Gastroesophageal sphincter (tissue), 4 donors: ENCODE measurements at regions not wholly inside any gene's neighbourhood (a gene's known extent, or its start where the extent isn't known, plus 50 kb on each side); places are given as distances from the start of the nearest gene placed in this dataset.

ENCODE experiments used
- ATAC-seq: fragments of 150-250 bp; one replicate; pipeline ENCODE4 v1.9.1; 2016; ENCODE audit warnings: mild to moderate bottlenecking, moderate library complexity
- H3K27ac ChIP-seq, 4 donors: fragments of 200-600 bp; sonication (generic) in 3 of 4; 1 replicate in 3 of 4; 2 replicates in 1 of 4; pipeline ENCODE4 v1.5.1; 2016 to 2019
- H3K27me3 ChIP-seq: fragments of 200-600 bp; sonication (generic); one replicate; pipeline ENCODE4 v1.5.1; 2019
- H3K36me3 ChIP-seq, 2 donors: fragments of 200-600 bp; sonication (generic); one replicate each; pipeline ENCODE4 v1.5.1; 2019; ENCODE audit warnings: control low read depth in 1 of 2
- H3K4me1 ChIP-seq, 3 donors: fragments of 200-600 bp; sonication (generic); 1 replicate in 2 of 3; 2 replicates in 1 of 3; pipeline ENCODE4 v1.5.1; 2016 to 2019; ENCODE audit warnings: control low read depth in 2 of 3
- H3K4me3 ChIP-seq, 2 donors: fragments of 200-600 bp; sonication (generic); one replicate each; pipeline ENCODE4 v1.5.1; 2019; ENCODE audit warnings: mild to moderate bottlenecking in 1 of 2, moderate library complexity in 1 of 2
- H3K9me3 ChIP-seq, 3 donors: fragments of 200-600 bp; sonication (generic); one replicate each; pipeline ENCODE4 v1.5.1; 2017 to 2019; ENCODE audit warnings: control low read depth in 2 of 3
- EP300 ChIP-seq: sonication (generic); formaldehyde crosslinking; IDR thresholded peaks from one replicate; pipeline ENCODE4 v1.6.1; 2017; ENCODE audit warnings: antibody characterized with exemption, mild to moderate bottlenecking
- POLR2A ChIP-seq, 2 donors: fragments of 450-650 bp; IDR thresholded peaks; one replicate each; pipeline ENCODE4 v1.6.1; 2017; ENCODE audit warnings: antibody characterized with exemption in 2 of 2, mild to moderate bottlenecking in 2 of 2, moderate library complexity in 1 of 2
- POLR2AphosphoS5 ChIP-seq: sonication (generic); formaldehyde crosslinking; IDR thresholded peaks from one replicate; pipeline ENCODE4 v1.6.1; 2017; ENCODE audit warnings: antibody characterized with exemption
- WGBS, 2 donors: methylation state at CpG; one replicate each; pipeline ENCODE4 v1.1.5; 2018; ENCODE audit warnings: low coverage in 1 of 2; 5-methylcytosine and 5-hydroxymethylcytosine counted together
- TF ChIP-seq, protein P1 (sequence below), 4 experiments: fragments of 200-600 bp in 2 of 4; fragments of 450-650 bp in 2 of 4; sonication (generic) in 1 of 4; IDR thresholded peaks; one replicate each; pipeline ENCODE4 v1.5.1; 2017 to 2019; ENCODE audit warnings: antibody characterized with exemption in 4 of 4, mild to moderate bottlenecking in 2 of 4, moderate library complexity in 2 of 4

DNA sequence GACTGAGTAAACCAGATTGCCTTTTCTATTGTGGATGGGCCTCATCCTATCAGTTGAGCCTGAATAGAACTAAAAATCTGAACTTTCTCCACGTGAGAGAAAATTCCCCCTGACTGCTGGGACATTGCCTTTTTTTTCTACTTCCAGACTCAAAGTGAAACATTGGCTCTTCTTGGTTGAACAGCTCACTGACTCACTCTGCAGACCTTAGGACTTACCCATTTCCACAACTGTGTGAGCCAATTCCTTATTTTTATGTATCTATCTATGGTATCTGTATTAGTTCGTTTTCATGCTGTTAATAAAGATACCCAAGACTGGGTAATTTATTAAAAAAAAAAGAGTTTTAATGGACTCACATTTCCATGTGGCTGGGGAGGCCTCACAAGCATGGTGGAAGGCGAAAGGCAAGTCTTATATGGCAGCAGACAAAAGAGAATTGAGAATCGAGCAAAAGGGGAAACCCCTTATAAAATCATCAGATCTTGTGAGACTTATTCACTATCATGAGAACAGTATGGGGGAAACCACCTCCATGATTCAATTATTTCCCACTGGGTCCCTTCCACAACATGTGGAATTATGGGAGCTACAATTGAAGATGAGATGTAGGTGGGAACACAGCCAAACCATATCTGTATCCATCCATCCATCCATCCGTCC lies 306.7 kb upstream of the SLC24A2 start:
- 74 to 77% methylated on average over 5 of the region's 5 CpGs for WGBS, 2 donors
- no peak for ATAC-seq

DNA sequence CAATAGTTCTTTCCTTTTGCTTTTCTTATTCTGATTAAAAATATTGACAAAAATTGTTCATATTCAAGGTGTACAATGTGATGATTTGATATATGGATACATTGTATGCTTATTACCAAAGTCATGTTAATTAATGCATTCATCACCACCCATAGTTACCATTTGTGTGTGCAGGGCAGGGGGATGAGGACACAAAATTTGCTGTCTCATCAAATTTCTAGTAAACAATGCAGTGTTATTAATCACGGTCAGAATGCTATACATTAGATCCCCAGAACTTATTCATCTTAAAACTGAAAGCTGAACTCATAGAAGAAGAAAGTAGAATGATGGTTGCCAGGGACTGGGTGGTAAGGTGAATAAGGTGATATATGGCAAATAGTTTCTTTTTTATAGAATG lies 303.7 kb upstream of the SLC24A2 start:
- no peak for ATAC-seq
- TF ChIP-seq, protein P1, sequence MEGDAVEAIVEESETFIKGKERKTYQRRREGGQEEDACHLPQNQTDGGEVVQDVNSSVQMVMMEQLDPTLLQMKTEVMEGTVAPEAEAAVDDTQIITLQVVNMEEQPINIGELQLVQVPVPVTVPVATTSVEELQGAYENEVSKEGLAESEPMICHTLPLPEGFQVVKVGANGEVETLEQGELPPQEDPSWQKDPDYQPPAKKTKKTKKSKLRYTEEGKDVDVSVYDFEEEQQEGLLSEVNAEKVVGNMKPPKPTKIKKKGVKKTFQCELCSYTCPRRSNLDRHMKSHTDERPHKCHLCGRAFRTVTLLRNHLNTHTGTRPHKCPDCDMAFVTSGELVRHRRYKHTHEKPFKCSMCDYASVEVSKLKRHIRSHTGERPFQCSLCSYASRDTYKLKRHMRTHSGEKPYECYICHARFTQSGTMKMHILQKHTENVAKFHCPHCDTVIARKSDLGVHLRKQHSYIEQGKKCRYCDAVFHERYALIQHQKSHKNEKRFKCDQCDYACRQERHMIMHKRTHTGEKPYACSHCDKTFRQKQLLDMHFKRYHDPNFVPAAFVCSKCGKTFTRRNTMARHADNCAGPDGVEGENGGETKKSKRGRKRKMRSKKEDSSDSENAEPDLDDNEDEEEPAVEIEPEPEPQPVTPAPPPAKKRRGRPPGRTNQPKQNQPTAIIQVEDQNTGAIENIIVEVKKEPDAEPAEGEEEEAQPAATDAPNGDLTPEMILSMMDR (IDR thresholded peaks at IDR 0.05): no peak
- TF ChIP-seq POLR2AphosphoS5 (no peak), EP300 (no peak), POLR2A (IDR thresholded peaks at IDR 0.05) (no peak)
- Histone ChIP-seq H3K4me3 (no peak overlapping the region), H3K27me3 (no peaks in the 10 kb centered on the region), H3K9me3 (peaks cover 0 to 5% (median 0%) of the 10 kb centered on the region in 3 donors), H3K36me3 (no peaks in the 10 kb centered on the region), H3K4me1 (no peaks in the 10 kb centered on the region), H3K27ac (no peak overlapping the region)
- WGBS, 2 donors: 85 to 92% methylated on average over 1 of the region's 1 CpG

More for the DNA sequence above, 306.7 kb upstream of the SLC24A2 start:
- Histone ChIP-seq H3K4me3 (no peak overlapping the region), H3K36me3 (no peaks in the 10 kb centered on the region), H3K9me3 (peaks cover 0 to 5% (median 0%) of the 10 kb centered on the region in 3 donors), H3K27me3 (no peaks in the 10 kb centered on the region), H3K4me1 (no peaks in the 10 kb centered on the region), H3K27ac (no peak overlapping the region)
- TF ChIP-seq, protein P1 (IDR thresholded peaks at IDR 0.05): no peak
- no peak for TF ChIP-seq EP300
- no peak for TF ChIP-seq POLR2AphosphoS5
- no peak for TF ChIP-seq POLR2A (IDR thresholded peaks at IDR 0.05)

DNA sequence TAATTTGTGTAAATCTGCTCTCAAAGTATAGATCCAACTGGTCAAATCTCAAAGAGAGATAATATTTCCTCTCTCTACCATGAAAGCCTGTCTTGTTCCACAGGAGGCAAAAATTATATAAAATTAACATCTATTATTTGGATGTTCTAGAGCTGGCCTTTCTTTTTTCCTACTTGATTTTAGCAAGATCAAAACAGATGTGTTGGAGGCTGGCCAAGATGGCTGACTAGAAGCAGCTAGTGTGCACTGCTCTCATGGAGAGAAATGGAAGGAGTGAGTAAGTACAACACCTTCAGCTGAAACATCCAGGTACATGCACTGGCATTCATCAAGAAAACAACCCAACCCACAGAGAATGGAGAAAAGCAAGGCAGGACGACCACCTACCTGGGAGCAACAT lies 298.6 kb upstream of the SLC24A2 start:
- Histone ChIP-seq H3K27ac (no peak overlapping the region), H3K9me3 (peaks cover 0 to 5% (median 0%) of the 10 kb centered on the region in 3 donors), H3K4me1 (no peaks in the 10 kb centered on the region), H3K4me3 (no peak overlapping the region), H3K27me3 (no peaks in the 10 kb centered on the region), H3K36me3 (no peaks in the 10 kb centered on the region)
- no peak for ATAC-seq
- 100% methylated on average over 1 of the region's 1 CpG; no CpG with 5 or more reads in 1 of the 2 donors for WGBS, 2 donors
- TF ChIP-seq POLR2AphosphoS5 (no peak), POLR2A (IDR thresholded peaks at IDR 0.05) (no peak), EP300 (no peak)
- TF ChIP-seq, protein P1 (IDR thresholded peaks at IDR 0.05): no peak

DNA sequence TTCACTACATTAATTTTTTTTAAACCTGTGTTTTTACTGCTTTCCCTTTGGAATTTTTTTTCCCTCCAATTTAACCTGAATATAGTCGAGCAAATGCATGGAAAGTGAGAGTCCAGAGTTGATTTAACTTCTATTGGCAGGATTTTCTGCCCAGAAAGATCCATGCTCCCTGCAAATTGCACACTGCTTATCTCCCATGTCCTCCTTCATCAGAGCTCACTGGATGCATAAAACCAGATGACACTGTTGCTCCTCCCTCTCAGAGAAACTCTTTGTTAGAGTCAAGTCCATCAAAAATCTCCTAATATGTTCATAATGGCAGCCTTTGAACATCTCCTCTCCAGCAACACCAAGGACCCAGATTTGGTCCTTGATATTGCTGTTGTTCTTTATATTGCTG lies 297.0 kb upstream of the SLC24A2 start:
- H3K27me3 ChIP-seq: no peaks in the 10 kb centered on the region

More for the DNA sequence above, 297.0 kb upstream of the SLC24A2 start:
- Histone ChIP-seq H3K9me3 (no peaks in the 10 kb centered on the region), H3K4me1 (no peaks in the 10 kb centered on the region), H3K4me3 (no peak overlapping the region), H3K27ac (no peak overlapping the region), H3K36me3 (no peaks in the 10 kb centered on the region)
- 83% methylated on average over 1 of the region's 1 CpG; no CpG with 5 or more reads in 1 of the 2 donors for WGBS, 2 donors
- no peak for ATAC-seq
- TF ChIP-seq POLR2A (IDR thresholded peaks at IDR 0.05) (no peak), EP300 (no peak), POLR2AphosphoS5 (no peak)
- TF ChIP-seq, protein P1 (IDR thresholded peaks at IDR 0.05): no peak
